ENCODE measurements at regions not wholly inside any gene's neighbourhood (a gene's known extent, or its start where the extent isn't known, plus 50 kb on each side); places are given as distances from the start of the nearest gene placed in this dataset.
A peak's percentile ranks its signal among the peaks of the same experiment; 100 is the strongest.

- no peak for DNase-seq (ENCODE audit: low read depth)
- no peak overlapping the region for H3K4me3 ChIP-seq (ENCODE audit: low read depth, low read length)
- TF ChIP-seq CTCF (IDR thresholded peaks at IDR 0.05; ENCODE audit: insufficient read depth, low read depth, low read length) = no peak
Measured at GRCh38 chr15:36291501-36291900, 287.9 kb upstream of the CDIN1 start.

GRCh38 chr15:36294359-36294758 lies 285.1 kb upstream of the CDIN1 start:
- DNase-seq (ENCODE audit: low read depth) = no peak

GRCh38 chr15:36301947-36302346 lies 277.5 kb upstream of the CDIN1 start:
- peak; percentile 23 for DNase-seq (ENCODE audit: low read depth)
- H3K4me3 ChIP-seq (ENCODE audit: low read depth, low read length) = no peak overlapping the region
- no peak for TF ChIP-seq CTCF (IDR thresholded peaks at IDR 0.05; ENCODE audit: insufficient read depth, low read depth, low read length)

More at GRCh38 chr15:36294359-36294758, 285.1 kb upstream of the CDIN1 start:
- TF ChIP-seq CTCF (IDR thresholded peaks at IDR 0.05; ENCODE audit: insufficient read depth, low read depth, low read length) = no peak
- H3K4me3 ChIP-seq (ENCODE audit: low read depth, low read length) = no peak overlapping the region

- H3K4me3 ChIP-seq (ENCODE audit: low read depth, low read length) = no peak overlapping the region
- no peak for DNase-seq (ENCODE audit: low read depth)
- TF ChIP-seq CTCF (IDR thresholded peaks at IDR 0.05; ENCODE audit: insufficient read depth, low read depth, low read length) = no peak
Measured at GRCh38 chr15:36313021-36313420, 266.4 kb upstream of the CDIN1 start.

- no peak overlapping the region for H3K4me3 ChIP-seq (ENCODE audit: low read depth, low read length)
- no peak for TF ChIP-seq CTCF (IDR thresholded peaks at IDR 0.05; ENCODE audit: insufficient read depth, low read depth, low read length)
- DNase-seq (ENCODE audit: low read depth) = peak; percentile 83
Measured at GRCh38 chr15:36313736-36314280, 265.6 kb upstream of the CDIN1 start.

- TF ChIP-seq CTCF (IDR thresholded peaks at IDR 0.05; ENCODE audit: insufficient read depth, low read depth, low read length) = no peak
- no peak for DNase-seq (ENCODE audit: low read depth)
Measured at GRCh38 chr15:36315649-36316048, 263.8 kb upstream of the CDIN1 start.

GRCh38 chr15:36323615-36324014 lies 255.8 kb upstream of the CDIN1 start:
- no peak for DNase-seq (ENCODE audit: low read depth)

More at GRCh38 chr15:36315649-36316048, 263.8 kb upstream of the CDIN1 start:
- H3K4me3 ChIP-seq (ENCODE audit: low read depth, low read length) = no peak overlapping the region

More at GRCh38 chr15:36323615-36324014, 255.8 kb upstream of the CDIN1 start:
- H3K4me3 ChIP-seq (ENCODE audit: low read depth, low read length) = no peak overlapping the region
- no peak for TF ChIP-seq CTCF (IDR thresholded peaks at IDR 0.05; ENCODE audit: insufficient read depth, low read depth, low read length)

All from fibroblast of villous mesenchyme (primary cell).